ENCODE measurements at regions not wholly inside any gene's neighbourhood (a gene's known extent, or its start where the extent isn't known, plus 50 kb on each side); places are given as distances from the start of the nearest gene placed in this dataset.

- no peak overlapping the region for H3K4me3 ChIP-seq (ENCODE audit: low read depth, low read length)
- in situ Hi-C loops (cut with HindIII; ENCODE audit: low sequenced_read_pairs) = no loop called here
- TF ChIP-seq, protein P1, sequence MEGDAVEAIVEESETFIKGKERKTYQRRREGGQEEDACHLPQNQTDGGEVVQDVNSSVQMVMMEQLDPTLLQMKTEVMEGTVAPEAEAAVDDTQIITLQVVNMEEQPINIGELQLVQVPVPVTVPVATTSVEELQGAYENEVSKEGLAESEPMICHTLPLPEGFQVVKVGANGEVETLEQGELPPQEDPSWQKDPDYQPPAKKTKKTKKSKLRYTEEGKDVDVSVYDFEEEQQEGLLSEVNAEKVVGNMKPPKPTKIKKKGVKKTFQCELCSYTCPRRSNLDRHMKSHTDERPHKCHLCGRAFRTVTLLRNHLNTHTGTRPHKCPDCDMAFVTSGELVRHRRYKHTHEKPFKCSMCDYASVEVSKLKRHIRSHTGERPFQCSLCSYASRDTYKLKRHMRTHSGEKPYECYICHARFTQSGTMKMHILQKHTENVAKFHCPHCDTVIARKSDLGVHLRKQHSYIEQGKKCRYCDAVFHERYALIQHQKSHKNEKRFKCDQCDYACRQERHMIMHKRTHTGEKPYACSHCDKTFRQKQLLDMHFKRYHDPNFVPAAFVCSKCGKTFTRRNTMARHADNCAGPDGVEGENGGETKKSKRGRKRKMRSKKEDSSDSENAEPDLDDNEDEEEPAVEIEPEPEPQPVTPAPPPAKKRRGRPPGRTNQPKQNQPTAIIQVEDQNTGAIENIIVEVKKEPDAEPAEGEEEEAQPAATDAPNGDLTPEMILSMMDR (IDR thresholded peaks at IDR 0.05; ENCODE audit: low read depth, low read length, missing control alignments) = no peak
- no peak for DNase-seq (ENCODE audit: low read depth)
Observed at GRCh38 chr11:95442531-95443050, 211.6 kb upstream of the SESN3 start.

GRCh38 chr11:95435628-95436353, 204.8 kb upstream of the SESN3 start:
- H3K4me3 ChIP-seq (ENCODE audit: low read depth, low read length) = no peak overlapping the region
- in situ Hi-C loops (cut with HindIII; ENCODE audit: low sequenced_read_pairs) = no loop called here
- no peak for DNase-seq (ENCODE audit: low read depth)
- TF ChIP-seq, protein P1 (IDR thresholded peaks at IDR 0.05; ENCODE audit: low read depth, low read length, missing control alignments) = no peak

DNA sequence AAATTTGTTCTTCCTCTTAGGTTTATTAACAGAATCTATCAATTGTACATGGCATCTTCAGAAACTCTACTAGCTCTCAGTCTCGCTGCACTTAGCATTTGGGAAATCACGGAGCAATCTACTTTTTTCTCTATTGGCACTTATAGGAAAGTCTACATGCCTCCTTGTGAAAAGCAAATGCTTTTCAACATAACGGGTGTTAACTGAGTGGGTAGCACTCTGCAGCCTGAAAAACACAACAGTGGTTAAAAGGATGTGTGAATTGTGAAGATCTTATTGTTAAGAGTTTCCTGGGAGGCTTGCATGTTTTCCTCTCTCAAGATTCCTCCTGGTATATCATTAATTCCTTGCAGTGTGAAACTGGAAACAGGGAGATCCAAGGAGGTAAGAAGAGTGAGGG, 204.2 kb upstream of the SESN3 start:
- no peak overlapping the region for H3K4me3 ChIP-seq (ENCODE audit: low read depth, low read length)
- in situ Hi-C loops (cut with HindIII; ENCODE audit: low sequenced_read_pairs) = no loop called here
- DNase-seq (ENCODE audit: low read depth) = no peak
- TF ChIP-seq, protein P1 (IDR thresholded peaks at IDR 0.05; ENCODE audit: low read depth, low read length, missing control alignments) = no peak

DNA sequence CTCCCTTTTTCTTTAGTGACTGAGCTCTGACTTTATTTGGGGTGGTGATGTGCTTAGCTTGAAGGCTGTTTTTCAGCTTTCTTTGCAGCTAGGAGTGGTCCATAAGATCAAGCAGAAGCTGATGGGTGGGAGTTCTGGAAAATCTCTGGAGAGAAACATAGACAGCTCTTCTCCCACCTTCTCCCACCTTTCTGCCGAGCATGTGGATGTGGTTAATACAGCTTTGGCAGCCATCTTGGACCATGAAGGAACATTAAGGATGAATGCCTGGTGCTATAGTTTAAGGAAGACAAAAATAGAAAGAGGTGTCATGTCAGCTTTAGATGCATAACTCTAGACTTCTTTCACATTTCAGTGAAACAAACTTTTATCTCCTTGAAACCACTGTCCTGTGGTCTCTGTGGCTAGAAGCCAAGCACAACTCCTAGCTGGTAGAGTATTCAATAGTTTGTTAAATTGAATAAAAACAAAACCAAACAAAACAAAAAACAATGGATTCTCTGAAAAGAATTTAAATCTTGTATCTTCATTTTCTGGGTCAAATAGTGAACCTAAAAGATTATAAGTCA, 203.6 kb upstream of the SESN3 start:
- in situ Hi-C loops (cut with HindIII; ENCODE audit: low sequenced_read_pairs) = no loop called here
- DNase-seq (ENCODE audit: low read depth) = no peak
- TF ChIP-seq, protein P1 (IDR thresholded peaks at IDR 0.05; ENCODE audit: low read depth, low read length, missing control alignments) = no peak
- H3K4me3 ChIP-seq (ENCODE audit: low read depth, low read length) = no peak overlapping the region

GRCh38 chr11:95434009-95434408, 203.0 kb upstream of the SESN3 start:
- TF ChIP-seq, protein P1 (IDR thresholded peaks at IDR 0.05; ENCODE audit: low read depth, low read length, missing control alignments) = no peak
- H3K4me3 ChIP-seq (ENCODE audit: low read depth, low read length) = no peak overlapping the region
- in situ Hi-C loops (cut with HindIII; ENCODE audit: low sequenced_read_pairs) = no loop called here
- DNase-seq (ENCODE audit: low read depth) = no peak

- TF ChIP-seq, protein P1 (IDR thresholded peaks at IDR 0.05; ENCODE audit: low read depth, low read length, missing control alignments) = no peak
- no peak overlapping the region for H3K4me3 ChIP-seq (ENCODE audit: low read depth, low read length)
- in situ Hi-C loops (cut with HindIII; ENCODE audit: low sequenced_read_pairs) = no loop called here
- no peak for DNase-seq (ENCODE audit: low read depth)
Observed at GRCh38 chr11:95432714-95433503, 201.9 kb upstream of the SESN3 start.
